Myocyte (in vitro differentiated cells): ENCODE measurements at regions not wholly inside any gene's neighbourhood (a gene's known extent, or its start where the extent isn't known, plus 50 kb on each side); places are given as distances from the start of the nearest gene placed in this dataset.

ENCODE experiments used
- DNase-seq: peaks from one replicate; pipeline ENCODE4 v3.0.0-alpha.2; 2012; ENCODE audit warnings: low read depth

- DNase-seq = no peak
Measured at GRCh38 chr21:28827422-28827821, 165.3 kb downstream of the LTN1 start.

- no peak for DNase-seq
Measured at GRCh38 chr21:28826569-28826968, 166.1 kb downstream of the LTN1 start.

- DNase-seq = no peak
Measured at GRCh38 chr21:28826021-28826420, 166.7 kb downstream of the LTN1 start.

GRCh38 chr21:28823429-28823828 is 169.2 kb downstream of the LTN1 start:
- no peak for DNase-seq

- peak; percentile 38 for DNase-seq
Measured at GRCh38 chr21:28822486-28823335, 170.0 kb downstream of the LTN1 start.

GRCh38 chr21:28822123-28822399 is 170.6 kb downstream of the LTN1 start:
- no peak for DNase-seq

- DNase-seq = no peak
Measured at GRCh38 chr21:28821276-28822122, 171.2 kb downstream of the LTN1 start.

- no peak for DNase-seq
Measured at GRCh38 chr21:28818663-28819278, 173.9 kb downstream of the LTN1 start.

- no peak for DNase-seq
Measured at GRCh38 chr21:28817871-28818270, 174.8 kb downstream of the LTN1 start.

- DNase-seq = no peak
Measured at GRCh38 chr21:28811860-28812259, 180.8 kb downstream of the LTN1 start.

- DNase-seq = no peak
Measured at GRCh38 chr21:28810826-28811524, 181.7 kb downstream of the LTN1 start.

GRCh38 chr21:28805885-28806284 is 186.8 kb downstream of the LTN1 start:
- DNase-seq = peak; percentile 66

GRCh38 chr21:28804089-28804670 is 188.5 kb downstream of the LTN1 start:
- no peak for DNase-seq

- DNase-seq = no peak
Measured at GRCh38 chr21:28801906-28802305, 190.8 kb downstream of the LTN1 start.

- no peak for DNase-seq
Measured at GRCh38 chr21:28799926-28800325, 192.8 kb downstream of the LTN1 start.

GRCh38 chr21:28798798-28799197 is 193.9 kb downstream of the LTN1 start:
- DNase-seq = peak; percentile 62

GRCh38 chr21:28795251-28795650 is 197.4 kb downstream of the LTN1 start:
- DNase-seq = no peak

GRCh38 chr21:28794371-28794851 is 198.3 kb downstream of the LTN1 start:
- DNase-seq = no peak

- DNase-seq = peak; percentile 51
Measured at GRCh38 chr21:28793043-28793442, 199.6 kb downstream of the LTN1 start.

GRCh38 chr21:28791595-28792282 is 200.9 kb downstream of the LTN1 start:
- no peak for DNase-seq
